ENCODE measurements at regions not wholly inside any gene's neighbourhood (a gene's known extent, or its start where the extent isn't known, plus 50 kb on each side); places are given as distances from the start of the nearest gene placed in this dataset.

- DNase-seq (ENCODE audit: insufficient read length): no peak
- TF ChIP-seq POLR2AphosphoS5 (IDR thresholded peaks at IDR 0.05; ENCODE audit: low read depth, low read length) (no peak), TAF1 (IDR thresholded peaks at IDR 0.05; ENCODE audit: borderline replicate concordance, low read depth, low read length) (no peak), POLR2A (IDR thresholded peaks at IDR 0.05; ENCODE audit: low read depth, low read length) (no peak)
- no peak for FAIRE-seq
Observed at GRCh38 chr13:106038752-106039151, 496.7 kb downstream of the EFNB2 start.

- DNase-seq (ENCODE audit: insufficient read length) (no peak), FAIRE-seq (no peak)
- TF ChIP-seq TAF1 (IDR thresholded peaks at IDR 0.05; ENCODE audit: borderline replicate concordance, low read depth, low read length) (no peak), POLR2A (IDR thresholded peaks at IDR 0.05; ENCODE audit: low read depth, low read length) (no peak), POLR2AphosphoS5 (IDR thresholded peaks at IDR 0.05; ENCODE audit: low read depth, low read length) (no peak)
Observed at GRCh38 chr13:106036870-106037269, 498.6 kb downstream of the EFNB2 start.

GRCh38 chr13:106034201-106034600, 501.3 kb downstream of the EFNB2 start:
- FAIRE-seq: no peak
- DNase-seq (ENCODE audit: insufficient read length): no peak
- TF ChIP-seq TAF1 (IDR thresholded peaks at IDR 0.05; ENCODE audit: borderline replicate concordance, low read depth, low read length): no peak
- no peak for TF ChIP-seq POLR2A (IDR thresholded peaks at IDR 0.05; ENCODE audit: low read depth, low read length)
- TF ChIP-seq POLR2AphosphoS5 (IDR thresholded peaks at IDR 0.05; ENCODE audit: low read depth, low read length): no peak

- TF ChIP-seq POLR2AphosphoS5 (IDR thresholded peaks at IDR 0.05; ENCODE audit: low read depth, low read length) (no peak), POLR2A (IDR thresholded peaks at IDR 0.05; ENCODE audit: low read depth, low read length) (no peak), TAF1 (IDR thresholded peaks at IDR 0.05; ENCODE audit: borderline replicate concordance, low read depth, low read length) (no peak)
- FAIRE-seq: no peak
- DNase-seq (ENCODE audit: insufficient read length): no peak
Observed at GRCh38 chr13:106033659-106034058, 501.8 kb downstream of the EFNB2 start.

GRCh38 chr13:106032441-106032840, 503.0 kb downstream of the EFNB2 start:
- DNase-seq (ENCODE audit: insufficient read length): no peak
- TF ChIP-seq POLR2A (IDR thresholded peaks at IDR 0.05; ENCODE audit: low read depth, low read length) (no peak), TAF1 (IDR thresholded peaks at IDR 0.05; ENCODE audit: borderline replicate concordance, low read depth, low read length) (no peak), POLR2AphosphoS5 (IDR thresholded peaks at IDR 0.05; ENCODE audit: low read depth, low read length) (no peak)
- no peak for FAIRE-seq

- no peak for TF ChIP-seq POLR2A (IDR thresholded peaks at IDR 0.05; ENCODE audit: low read depth, low read length)
- no peak for FAIRE-seq
- no peak for DNase-seq (ENCODE audit: insufficient read length)
Observed at GRCh38 chr13:106029676-106030290, 505.7 kb downstream of the EFNB2 start.

GRCh38 chr13:106028911-106029310, 506.6 kb downstream of the EFNB2 start:
- TF ChIP-seq TAF1 (IDR thresholded peaks at IDR 0.05; ENCODE audit: borderline replicate concordance, low read depth, low read length): no peak
- no peak for TF ChIP-seq POLR2AphosphoS5 (IDR thresholded peaks at IDR 0.05; ENCODE audit: low read depth, low read length)
- TF ChIP-seq POLR2A (IDR thresholded peaks at IDR 0.05; ENCODE audit: low read depth, low read length): no peak
- FAIRE-seq (no peak), DNase-seq (ENCODE audit: insufficient read length) (no peak)

GRCh38 chr13:106011600-106011999, 523.9 kb downstream of the EFNB2 start:
- TF ChIP-seq POLR2AphosphoS5 (IDR thresholded peaks at IDR 0.05; ENCODE audit: low read depth, low read length): no peak
- TF ChIP-seq TAF1 (IDR thresholded peaks at IDR 0.05; ENCODE audit: borderline replicate concordance, low read depth, low read length): no peak
- TF ChIP-seq POLR2A (IDR thresholded peaks at IDR 0.05; ENCODE audit: low read depth, low read length): no peak
- no peak for DNase-seq (ENCODE audit: insufficient read length)
- FAIRE-seq: no peak

- FAIRE-seq (no peak), DNase-seq (ENCODE audit: insufficient read length) (no peak)
- TF ChIP-seq POLR2A (IDR thresholded peaks at IDR 0.05; ENCODE audit: low read depth, low read length) (no peak), POLR2AphosphoS5 (IDR thresholded peaks at IDR 0.05; ENCODE audit: low read depth, low read length) (no peak), TAF1 (IDR thresholded peaks at IDR 0.05; ENCODE audit: borderline replicate concordance, low read depth, low read length) (no peak)
Observed at GRCh38 chr13:106010836-106011235, 524.6 kb downstream of the EFNB2 start.

GRCh38 chr13:106008540-106008939, 526.9 kb downstream of the EFNB2 start:
- FAIRE-seq (no peak), DNase-seq (ENCODE audit: insufficient read length) (no peak)
- TF ChIP-seq POLR2AphosphoS5 (IDR thresholded peaks at IDR 0.05; ENCODE audit: low read depth, low read length): no peak
- TF ChIP-seq POLR2A (IDR thresholded peaks at IDR 0.05; ENCODE audit: low read depth, low read length): no peak
- no peak for TF ChIP-seq TAF1 (IDR thresholded peaks at IDR 0.05; ENCODE audit: borderline replicate concordance, low read depth, low read length)

- DNase-seq (ENCODE audit: insufficient read length) (no peak), FAIRE-seq (no peak)
- TF ChIP-seq TAF1 (IDR thresholded peaks at IDR 0.05; ENCODE audit: borderline replicate concordance, low read depth, low read length) (no peak), POLR2A (IDR thresholded peaks at IDR 0.05; ENCODE audit: low read depth, low read length) (no peak), POLR2AphosphoS5 (IDR thresholded peaks at IDR 0.05; ENCODE audit: low read depth, low read length) (no peak)
Observed at GRCh38 chr13:106007156-106007555, 528.3 kb downstream of the EFNB2 start.

GRCh38 chr13:106003651-106004050, 531.8 kb downstream of the EFNB2 start:
- TF ChIP-seq POLR2A (IDR thresholded peaks at IDR 0.05; ENCODE audit: low read depth, low read length): no peak
- TF ChIP-seq TAF1 (IDR thresholded peaks at IDR 0.05; ENCODE audit: borderline replicate concordance, low read depth, low read length): no peak
- DNase-seq (ENCODE audit: insufficient read length) (no peak), FAIRE-seq (no peak)

- FAIRE-seq: no peak
- DNase-seq (ENCODE audit: insufficient read length): no peak
- TF ChIP-seq POLR2A (IDR thresholded peaks at IDR 0.05; ENCODE audit: low read depth, low read length) (no peak), TAF1 (IDR thresholded peaks at IDR 0.05; ENCODE audit: borderline replicate concordance, low read depth, low read length) (no peak), POLR2AphosphoS5 (IDR thresholded peaks at IDR 0.05; ENCODE audit: low read depth, low read length) (no peak)
Observed at GRCh38 chr13:106001443-106001842, 534.0 kb downstream of the EFNB2 start.

Measured in GM12892 (cell line).